HepG2 (cell line): ENCODE measurements at regions not wholly inside any gene's neighbourhood (a gene's known extent, or its start where the extent isn't known, plus 50 kb on each side); places are given as distances from the start of the nearest gene placed in this dataset.

ENCODE experiments used
- ATAC-seq: fragments of 200-7000 bp; cut with Tn5 transposase; 3 replicates; pipeline ENCODE4 v1.9.1; 2020; ENCODE audit warnings: mild to moderate bottlenecking, moderate library complexity
- BruUV-seq: library from RNA; stranded (reverse); fragments of 400-500 nt; replicated peaks from 2 replicates; lab custom pipeline; 2021; lab: Mats Ljungman, UMichigan
- CTCF ChIA-PET: fragments of 300-600 bp; formaldehyde crosslinking; extraction: SDS; loops from one replicate; lab custom pipeline; 2021; ENCODE audit warnings: low total read pairs, inconsistent platforms, low intra/inter-chr PET ratio; lab: Yijun Ruan, JAX
- POLR2A ChIA-PET: fragments of 350-600 bp; sonication (Branson Sonifier 250); formaldehyde crosslinking; loops from one replicate; lab custom pipeline; 2020; ENCODE audit warnings: antibody characterized with exemption, inconsistent platforms; lab: Yijun Ruan, JAX
- DNase-seq: peaks from one replicate; pipeline ENCODE4 v3.0.0-alpha.2; 2015; ENCODE audit warnings: low spot score
- FAIRE-seq: peaks from 3 replicates; lab custom pipeline; 2011; peaks lifted over from hg19 to GRCh38; lab: Jason Lieb, UNC
- H2AFZ ChIP-seq: one replicate; pipeline ENCODE4 v1.6.1; 2011; ENCODE audit warnings: low read length, inconsistent platforms
- H3K27ac ChIP-seq: fragments of 300-600 bp; 3 replicates; pipeline ENCODE4 v1.8.0; 2011; ENCODE audit warnings: mixed run types, mild to moderate bottlenecking, mixed read lengths, low read length, inconsistent platforms; ENCODE audit not compliant: insufficient read depth; ENCODE audit errors: extremely low read length
- H3K27me3 ChIP-seq, 2 experiments: fragments of 200-600 bp in 1 of 2; 2 replicates in 1 of 2; 3 replicates in 1 of 2; pipeline versions ENCODE4 v1.6.0 to v1.8.0; 2011; ENCODE audit warnings: low read length in 2 of 2, mild to moderate bottlenecking in 2 of 2, moderate library complexity in 2 of 2, inconsistent platforms in 1 of 2; ENCODE audit not compliant: insufficient read depth in 2 of 2, control insufficient read depth in 1 of 2
- H3K36me3 ChIP-seq, 2 experiments: fragments of 200-600 bp in 1 of 2; replicated peaks in 1 of 2; 2 replicates in 1 of 2; 3 replicates in 1 of 2; pipeline versions ENCODE4 v1.5.1 to v1.8.0; 2011; ENCODE audit warnings: low read length in 2 of 2, inconsistent platforms in 1 of 2; ENCODE audit not compliant: insufficient read depth in 2 of 2, control insufficient read depth in 1 of 2
- H3K4me1 ChIP-seq: 2 replicates; pipeline ENCODE4 v1.5.1; 2012; ENCODE audit warnings: low read length, inconsistent platforms; ENCODE audit not compliant: insufficient read depth
- H3K4me2 ChIP-seq: 2 replicates; pipeline ENCODE4 v1.6.0; 2011; ENCODE audit warnings: low read depth, low read length, inconsistent platforms
- H3K4me3 ChIP-seq, 3 experiments: fragments of 200-600 bp in 1 of 3; sonication (generic), shearing (Covaris generic) in 1 of 3; replicated peaks in 1 of 3; 2 replicates each; pipeline ENCODE4 v1.5.1; 2011 to 2016; ENCODE audit warnings: low read length in 3 of 3, inconsistent platforms in 2 of 3, low read depth in 2 of 3, mild to moderate bottlenecking in 2 of 3, control low read depth in 1 of 3, mixed read lengths in 1 of 3; ENCODE audit not compliant: insufficient read depth in 1 of 3
- H3K79me2 ChIP-seq: one replicate; pipeline ENCODE4 v1.6.1; 2011; ENCODE audit warnings: low read length, inconsistent platforms; ENCODE audit not compliant: insufficient read depth
- H3K9ac ChIP-seq: 2 replicates; pipeline ENCODE4 v1.6.0; 2011; ENCODE audit warnings: mild to moderate bottlenecking, low read depth, low read length, inconsistent platforms; ENCODE audit not compliant: insufficient read depth
- H3K9me3 ChIP-seq: 2 replicates; pipeline ENCODE4 v1.5.1; 2012; ENCODE audit warnings: mild to moderate bottlenecking, low read length
- H4K20me1 ChIP-seq: 2 replicates; pipeline ENCODE4 v1.6.0; 2011; ENCODE audit warnings: inconsistent platforms, mild to moderate bottlenecking, low read length, moderate library complexity; ENCODE audit not compliant: insufficient read depth
- ELF1 ChIP-seq: sonication (generic); formaldehyde crosslinking; IDR thresholded peaks from 2 replicates; pipeline ENCODE4 v1.4.0; 2020; ENCODE audit warnings: missing genetic modification reagents
- GATA4 ChIP-seq: sonication (generic); IDR thresholded peaks from 2 replicates; pipeline ENCODE4 v1.6.1; 2016; ENCODE audit warnings: antibody characterized with exemption, low read depth, borderline replicate concordance
- HDAC2 ChIP-seq: sonication (generic); formaldehyde crosslinking; IDR thresholded peaks from 2 replicates; pipeline ENCODE4 v1.4.0; 2020; ENCODE audit warnings: missing genetic modification reagents
- LCORL ChIP-seq, 2 experiments: fragments of 450-650 bp in 1 of 2; sonication (generic) in 1 of 2; formaldehyde crosslinking in 1 of 2; IDR thresholded peaks; 2 replicates each; pipeline versions ENCODE4 v1.5.0 to v1.6.1; 2017 to 2020; ENCODE audit warnings: antibody characterized with exemption in 1 of 2, missing genetic modification reagents in 1 of 2
- MAF1 ChIP-seq: sonication (generic); formaldehyde crosslinking; IDR thresholded peaks from 2 replicates; pipeline ENCODE4 v1.5.0; 2020; ENCODE audit warnings: missing genetic modification reagents, borderline replicate concordance
- RXRA ChIP-seq: sonication (generic); formaldehyde crosslinking; IDR thresholded peaks from 2 replicates; pipeline ENCODE4 v1.5.1; 2020; ENCODE audit warnings: missing genetic modification reagents
- TCF7L2 ChIP-seq: IDR thresholded peaks from 2 replicates; pipeline ENCODE4 v1.6.1; 2011; ENCODE audit warnings: mild to moderate bottlenecking, low read depth, low read length, moderate library complexity
- WIZ ChIP-seq: sonication (generic); formaldehyde crosslinking; IDR thresholded peaks from 2 replicates; pipeline ENCODE4 v1.5.1; 2020; ENCODE audit warnings: mild to moderate bottlenecking, missing genetic modification reagents
- XRCC5 ChIP-seq: fragments of 200-400 bp; formaldehyde crosslinking; optimal IDR thresholded peaks from 2 replicates; pipeline ENCODE3; 2017; ENCODE audit warnings: mild to moderate bottlenecking, low read length
- ZC3H4 ChIP-seq: sonication (generic); formaldehyde crosslinking; IDR thresholded peaks from 2 replicates; pipeline ENCODE4 v1.4.0; 2020; ENCODE audit warnings: missing genetic modification reagents, borderline replicate concordance
- ZFP36L1 ChIP-seq: sonication (generic); formaldehyde crosslinking; IDR thresholded peaks from 2 replicates; pipeline ENCODE4 v1.8.0; 2022; ENCODE audit warnings: mild to moderate bottlenecking, missing genetic modification reagents, moderate library complexity
- ZFP37 ChIP-seq: sonication (generic); formaldehyde crosslinking; IDR thresholded peaks from 2 replicates; pipeline ENCODE4 v1.4.0; 2020; ENCODE audit warnings: missing genetic modification reagents, borderline replicate concordance
- ZNF160 ChIP-seq: sonication (generic); formaldehyde crosslinking; IDR thresholded peaks from 2 replicates; pipeline ENCODE4 v1.8.0; 2022; ENCODE audit warnings: mild to moderate bottlenecking, inconsistent platforms, missing genetic modification reagents
- ZNF230 ChIP-seq: sonication (generic); formaldehyde crosslinking; IDR thresholded peaks from 2 replicates; pipeline ENCODE4 v1.4.0; 2020; ENCODE audit warnings: mild to moderate bottlenecking, missing genetic modification reagents
- ZNF746 ChIP-seq: sonication (generic); formaldehyde crosslinking; IDR thresholded peaks from 2 replicates; pipeline ENCODE4 v1.8.0; 2022; ENCODE audit warnings: mild to moderate bottlenecking, missing genetic modification reagents
- WGBS: methylation state at CpG from one replicate; pipeline ENCODE4 v1.1.6; 2017; ENCODE audit warnings: low lambda C conversion rate; 5-methylcytosine and 5-hydroxymethylcytosine counted together
- in situ Hi-C: cut with HindIII; loops from 2 replicates; pipeline ENCODE4 v1.10.0; 2017; ENCODE audit warnings: low pct_unique_long_range_greater_than_20kb; ENCODE audit not compliant: extremely low pct_ligation_motif_present
- intact Hi-C: fragments of 100-400 bp; cut with micrococcal nuclease; formaldehyde crosslinking; loops from one replicate; pipeline ENCODE4 v1.10.0; 2022; ENCODE audit not compliant: unreplicated experiment
- TF ChIP-seq, protein P1 (sequence below): IDR thresholded peaks from 2 replicates; pipeline ENCODE4 v1.6.1; 2016; ENCODE audit warnings: missing compliant biosample characterization, missing genetic modification reagents, borderline replicate concordance
- TF ChIP-seq, protein P2 (sequence below): IDR thresholded peaks from 2 replicates; pipeline ENCODE4 v1.6.1; 2018; ENCODE audit warnings: missing genetic modification reagents

DNA sequence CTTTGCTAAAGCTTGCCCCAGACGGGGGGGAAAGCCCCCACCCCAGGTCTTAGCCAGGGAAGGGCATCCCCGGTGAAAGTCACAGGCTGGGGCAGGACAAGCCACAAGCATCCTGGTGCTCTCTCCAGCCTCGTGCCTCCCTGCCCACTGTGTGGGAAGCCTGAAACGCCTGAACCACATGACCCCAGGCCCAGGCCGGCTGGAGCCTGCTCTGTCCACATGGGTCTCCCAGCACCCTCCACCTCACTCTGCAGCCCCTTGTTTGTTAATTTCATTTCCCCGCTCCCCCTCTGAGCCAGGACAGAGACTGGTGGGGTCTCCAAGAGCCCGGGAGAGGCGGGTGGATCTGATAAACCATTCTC lies 58.3 kb upstream of the TCF20 start:
- Histone ChIP-seq H2AFZ (no peak overlapping the region), H3K27ac (no peak overlapping the region), H3K4me1 (no peaks in the 10 kb centered on the region), H3K79me2 (no peaks in the 10 kb centered on the region), H3K4me3 (no peak overlapping the region), H3K27me3 (peaks cover 0 to 32% of the 10 kb centered on the region in 2 experiments; a peak in 3 of 5 replicates), H4K20me1 (no peaks in the 10 kb centered on the region), H3K9me3 (no peaks in the 10 kb centered on the region), H3K36me3 (no peaks in the 10 kb centered on the region), H3K9ac (no peak overlapping the region), H3K4me2 (no peak overlapping the region)
- ChIA-PET CTCF (no interaction called here), POLR2A (no interaction called here)
- TF ChIP-seq, protein P1, sequence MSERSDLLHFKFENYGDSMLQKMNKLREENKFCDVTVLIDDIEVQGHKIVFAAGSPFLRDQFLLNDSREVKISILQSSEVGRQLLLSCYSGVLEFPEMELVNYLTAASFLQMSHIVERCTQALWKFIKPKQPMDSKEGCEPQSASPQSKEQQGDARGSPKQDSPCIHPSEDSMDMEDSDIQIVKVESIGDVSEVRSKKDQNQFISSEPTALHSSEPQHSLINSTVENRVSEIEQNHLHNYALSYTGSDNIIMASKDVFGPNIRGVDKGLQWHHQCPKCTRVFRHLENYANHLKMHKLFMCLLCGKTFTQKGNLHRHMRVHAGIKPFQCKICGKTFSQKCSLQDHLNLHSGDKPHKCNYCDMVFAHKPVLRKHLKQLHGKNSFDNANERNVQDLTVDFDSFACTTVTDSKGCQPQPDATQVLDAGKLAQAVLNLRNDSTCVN (CRISPR knock-in tag) = no peak
- TF ChIP-seq ZC3H4 (CRISPR knock-in tag) (no peak), RXRA (CRISPR knock-in tag) (no peak), ZFP37 (no peak), HDAC2 (no peak), ZNF746 (CRISPR knock-in tag) (no peak), XRCC5 (no peak), WIZ (CRISPR knock-in tag) (no peak), ELF1 (no peak), TCF7L2 (no peak), LCORL (IDR thresholded peaks at IDR 0.05) (no peak), LCORL (CRISPR knock-in tag; IDR thresholded peaks at IDR 0.05) (no peak), GATA4 (no peak), MAF1 (no peak), ZFP36L1 (CRISPR knock-in tag) (no peak), ZNF230 (CRISPR knock-in tag) (no peak), ZNF160 (no peak)
- TF ChIP-seq, protein P2, sequence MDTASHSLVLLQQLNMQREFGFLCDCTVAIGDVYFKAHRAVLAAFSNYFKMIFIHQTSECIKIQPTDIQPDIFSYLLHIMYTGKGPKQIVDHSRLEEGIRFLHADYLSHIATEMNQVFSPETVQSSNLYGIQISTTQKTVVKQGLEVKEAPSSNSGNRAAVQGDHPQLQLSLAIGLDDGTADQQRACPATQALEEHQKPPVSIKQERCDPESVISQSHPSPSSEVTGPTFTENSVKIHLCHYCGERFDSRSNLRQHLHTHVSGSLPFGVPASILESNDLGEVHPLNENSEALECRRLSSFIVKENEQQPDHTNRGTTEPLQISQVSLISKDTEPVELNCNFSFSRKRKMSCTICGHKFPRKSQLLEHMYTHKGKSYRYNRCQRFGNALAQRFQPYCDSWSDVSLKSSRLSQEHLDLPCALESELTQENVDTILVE (CRISPR knock-in tag) = no peak
- no peak for ATAC-seq
- intact Hi-C loops = no loop called here
- DNase-seq = no peak
- 31% methylated on average over 6 of the region's 8 CpGs for WGBS
- BruUV-seq = no TSS peak
- in situ Hi-C loops = no loop called here
- no peak for FAIRE-seq
